ENCODE measurements at regions not wholly inside any gene's neighbourhood (a gene's known extent, or its start where the extent isn't known, plus 50 kb on each side); places are given as distances from the start of the nearest gene placed in this dataset.

- dilution Hi-C loops (cut with HindIII; ENCODE audit: low sequenced_read_pairs, unreplicated experiment) (no loop called here), intact Hi-C loops (cut with micrococcal nuclease) (no loop called here), in situ Hi-C loops (cut with MboI; ENCODE audit: low sequenced_read_pairs) (no loop called here)
- H4K8ac ChIP-seq (ENCODE audit: low read depth in 2 of 2, low read length in 2 of 2) = no peak overlapping the region
- no peak overlapping the region for H2BK5ac ChIP-seq (ENCODE audit: low read depth, low read length, poor library complexity, severe bottlenecking)
- H2BK20ac ChIP-seq (ENCODE audit: low read depth, low read length) = no peak overlapping the region
- no peak overlapping the region for H3K23ac ChIP-seq (ENCODE audit: low read depth, low read length)
- H3K27me3 ChIP-seq (ENCODE audit: control insufficient read depth, insufficient read depth, low read length) = no peaks in the 10 kb centered on the region
- no peak overlapping the region for H2AK5ac ChIP-seq (ENCODE audit: low read depth, low read length)
- no peak overlapping the region for H2BK120ac ChIP-seq (ENCODE audit: low read depth, low read length)
- no peak overlapping the region for H2BK15ac ChIP-seq (ENCODE audit: low read depth, low read length)
- H3K4ac ChIP-seq (ENCODE audit: low read depth, low read length) = no peak overlapping the region
- no peaks in the 10 kb centered on the region for H4K20me1 ChIP-seq (ENCODE audit: insufficient read depth, low read length)
- H3K18ac ChIP-seq (ENCODE audit: low read depth, low read length) = no peak overlapping the region
- no CpG with 5 or more reads among the region's 7 CpGs for WGBS, 2 experiments (ENCODE audit: extremely low coverage in 2 of 2, insufficient read length in 1 of 2)
- peaks cover 6% of the 10 kb centered on the region; the same call in 1 of the 2 replicates for H3K9me3 ChIP-seq (ENCODE audit: control insufficient read depth, insufficient read depth, low read length)
- POLR2A ChIA-PET (ENCODE audit: unreplicated experiment) = no interaction called here
- H3K14ac ChIP-seq (replicated peaks; ENCODE audit: low read depth, low read length) = no peak overlapping the region
- no peak for TF ChIP-seq MAZ (IDR thresholded peaks at IDR 0.05; ENCODE audit: borderline replicate concordance, low read depth, low read length)
- TF ChIP-seq CEBPB (IDR thresholded peaks at IDR 0.05; ENCODE audit: low read depth, low read length) = no peak
- H3K9me1 ChIP-seq (ENCODE audit: insufficient read depth, low read length) = no peaks in the 10 kb centered on the region
- H2AFZ ChIP-seq (replicated peaks; ENCODE audit: low read length, poor library complexity) = no peak overlapping the region
- H4K5ac ChIP-seq (ENCODE audit: low read depth, low read length) = no peak overlapping the region
- ATAC-seq (ENCODE audit: low read depth) (no peak), DNase-seq (no peak)
- no peak overlapping the region for H3K27ac ChIP-seq (ENCODE audit: insufficient read depth, low read length)
- no peaks in the 10 kb centered on the region for H3K36me3 ChIP-seq (ENCODE audit: control insufficient read depth, insufficient read depth, low read length)
- H3K9ac ChIP-seq (ENCODE audit: low read depth, low read length) = no peak overlapping the region
- H3K4me1 ChIP-seq (ENCODE audit: control insufficient read depth, insufficient read depth, low read length) = no peaks in the 10 kb centered on the region
- H3K4me3 ChIP-seq (ENCODE audit: insufficient read depth, low read depth, low read length) = no peak overlapping the region
- BruUV-seq (replicated peaks) = no TSS peak
- H3K56ac ChIP-seq (ENCODE audit: extremely low read depth, insufficient read depth, low read length) = no peak overlapping the region
- H3K79me1 ChIP-seq (ENCODE audit: low read depth in 1 of 2, low read length in 2 of 2) = no peaks in the 10 kb centered on the region
- H2AK9ac ChIP-seq (replicated peaks; ENCODE audit: low read depth, low read length, poor library complexity) = no peak overlapping the region
- H3K4me2 ChIP-seq (ENCODE audit: low read depth, low read length) = no peak overlapping the region
- H4K91ac ChIP-seq (ENCODE audit: insufficient read depth, low read depth, low read length) = no peak overlapping the region
- CTCF ChIA-PET = no interaction called here
Measured at GRCh38 chr13:81048026-81048461, 707.1 kb upstream of the SPRY2 start.

Measured in IMR-90 (cell line).